GM12878 (cell line): ENCODE measurements at regions not wholly inside any gene's neighbourhood (a gene's known extent, or its start where the extent isn't known, plus 50 kb on each side); places are given as distances from the start of the nearest gene placed in this dataset.

Experiments
- ATAC-seq: fragments of 200-7000 bp; cut with Tn5 transposase; 3 replicates; pipeline ENCODE4 v1.9.1; 2020; ENCODE audit warnings: mild to moderate bottlenecking, moderate library complexity
- BruUV-seq: library from RNA; stranded (reverse); fragments of 400-500 nt; replicated peaks from 2 replicates; lab custom pipeline; 2021; lab: Mats Ljungman, UMichigan
- CTCF ChIA-PET: fragments of 300-600 bp; sonication (Branson Sonifier 250); formaldehyde crosslinking; extraction: SDS; loops from one replicate; lab custom pipeline; 2021; ENCODE audit warnings: inconsistent platforms; lab: Yijun Ruan, JAX
- POLR2A ChIA-PET: fragments of 350-600 bp; formaldehyde crosslinking; extraction: SDS; loops from one replicate; lab custom pipeline; 2021; ENCODE audit warnings: inconsistent platforms; lab: Charles Lee
- RAD21 ChIA-PET: fragments of 300-600 bp; sonication (Branson Sonifier 250); formaldehyde crosslinking; loops from one replicate; lab custom pipeline; 2023; ENCODE audit warnings: antibody characterized with exemption; ENCODE audit not compliant: unreplicated experiment; lab: Charles Lee
- SMC1A ChIA-PET: fragments of 300-600 bp; sonication (Branson Sonifier 250); formaldehyde crosslinking; loops from one replicate; lab custom pipeline; 2023; ENCODE audit not compliant: unreplicated experiment, uncharacterized antibody; lab: Charles Lee
- DNase-seq: peaks from one replicate; pipeline ENCODE4 v3.0.0-alpha.2; 2011; ENCODE audit warnings: low read depth, low spot score
- FAIRE-seq: peaks from 3 replicates; lab custom pipeline; 2011; peaks lifted over from hg19 to GRCh38; lab: Jason Lieb, UNC
- H2AFZ ChIP-seq: 2 replicates; pipeline ENCODE4 v1.6.0; 2011; ENCODE audit warnings: low read depth, low read length, control low read depth; ENCODE audit not compliant: control insufficient read depth
- H3K27ac ChIP-seq: 2 replicates; pipeline ENCODE4 v1.5.1; 2011; ENCODE audit warnings: control low read depth; ENCODE audit not compliant: control insufficient read depth, insufficient read depth
- H3K27me3 ChIP-seq, 2 experiments: replicated peaks in 1 of 2; 2 replicates each; pipeline versions ENCODE4 v1.6.0 to v1.6.1; 2011; ENCODE audit warnings: low read length in 1 of 2; ENCODE audit not compliant: control insufficient read depth in 2 of 2, insufficient read depth in 2 of 2
- H3K36me3 ChIP-seq, 2 experiments: 2 replicates each; pipeline ENCODE4 v1.5.1; 2011; ENCODE audit warnings: low read length in 1 of 2; ENCODE audit not compliant: control insufficient read depth in 2 of 2, insufficient read depth in 2 of 2
- H3K4me1 ChIP-seq: 2 replicates; pipeline ENCODE4 v1.6.1; 2011; ENCODE audit warnings: mild to moderate bottlenecking, low read length, moderate library complexity, mixed read lengths; ENCODE audit not compliant: control insufficient read depth, insufficient read depth
- H3K4me2 ChIP-seq: 2 replicates; pipeline ENCODE4 v1.6.0; 2011; ENCODE audit warnings: control low read depth; ENCODE audit not compliant: control insufficient read depth, insufficient read depth
- H3K4me3 ChIP-seq: fragments of 200-600 bp; sonication (generic); 2 replicates; pipeline ENCODE4 v1.5.1; 2016
- H3K79me2 ChIP-seq: 2 replicates; pipeline ENCODE4 v1.6.0; 2011; ENCODE audit warnings: low read length; ENCODE audit not compliant: control insufficient read depth, insufficient read depth
- H3K9ac ChIP-seq: 2 replicates; pipeline ENCODE4 v1.8.0; 2011; ENCODE audit warnings: low read length, control low read depth, mixed read lengths; ENCODE audit not compliant: control insufficient read depth, insufficient read depth
- H3K9me3 ChIP-seq: replicated peaks from 3 replicates; pipeline ENCODE4 v1.5.1; 2011; ENCODE audit warnings: mild to moderate bottlenecking, low read length; ENCODE audit not compliant: control insufficient read depth, insufficient read depth
- H4K20me1 ChIP-seq: 2 replicates; pipeline ENCODE4 v1.6.0; 2011; ENCODE audit not compliant: control insufficient read depth, insufficient read depth
- MYB ChIP-seq: fragments of 150-350 bp; IDR thresholded peaks from 2 replicates; pipeline ENCODE4 v1.6.1; 2014; ENCODE audit warnings: mild to moderate bottlenecking, low read depth, low read length, borderline replicate concordance
- PAX8 ChIP-seq: fragments of 450-650 bp; IDR thresholded peaks from 2 replicates; pipeline ENCODE4 v1.6.1; 2017; ENCODE audit warnings: mild to moderate bottlenecking, moderate library complexity
- PML ChIP-seq: IDR thresholded peaks from 2 replicates; pipeline ENCODE4 v1.6.1; 2012; ENCODE audit warnings: low read length, inconsistent platforms
- POU2F2 ChIP-seq: IDR thresholded peaks from 3 replicates; pipeline ENCODE4 v1.6.1; 2011; ENCODE audit warnings: low read depth, mild to moderate bottlenecking, low read length, borderline replicate concordance
- SKIL ChIP-seq: fragments of 450-650 bp; IDR thresholded peaks from 2 replicates; pipeline ENCODE4 v1.6.1; 2017; ENCODE audit warnings: mild to moderate bottlenecking, low read depth, inconsistent platforms; ENCODE audit not compliant: poor library complexity, severe bottlenecking
- SMAD5 ChIP-seq: IDR thresholded peaks from 2 replicates; pipeline ENCODE4 v1.6.1; 2016; ENCODE audit warnings: antibody characterized with exemption, low read depth
- SRF ChIP-seq, 2 experiments: IDR thresholded peaks; 2 replicates each; pipeline ENCODE4 v1.6.1; 2011; ENCODE audit warnings: low read depth in 2 of 2, low read length in 2 of 2, mild to moderate bottlenecking in 1 of 2, moderate library complexity in 1 of 2
- USF1 ChIP-seq: IDR thresholded peaks from 2 replicates; pipeline ENCODE4 v1.6.1; 2011; ENCODE audit warnings: borderline replicate concordance, low read depth, mild to moderate bottlenecking, moderate library complexity, mixed read lengths, low read length; ENCODE audit not compliant: insufficient read depth; ENCODE audit errors: extremely low read length
- ZSCAN29 ChIP-seq: fragments of 450-650 bp; IDR thresholded peaks from 2 replicates; pipeline ENCODE4 v1.6.1; 2017; ENCODE audit warnings: mild to moderate bottlenecking, moderate library complexity
- WGBS: methylation state at CpG from one replicate; pipeline ENCODE4 v1.1.6; 2016; ENCODE audit warnings: low lambda C conversion rate; ENCODE audit not compliant: insufficient replicate concordance, insufficient coverage; ENCODE audit errors: missing lambda C conversion rate; 5-methylcytosine and 5-hydroxymethylcytosine counted together
- in situ Hi-C: fragments of 300-500 bp; cut with MboI; formaldehyde crosslinking; loops from 9 replicates; pipeline ENCODE4 v1.14.3; 2018; ENCODE audit warnings: mixed read lengths
- intact Hi-C: fragments of 100-400 bp; cut with micrococcal nuclease; formaldehyde crosslinking; loops from one replicate; pipeline ENCODE4 v1.14.2; 2022; ENCODE audit not compliant: unreplicated experiment

DNA sequence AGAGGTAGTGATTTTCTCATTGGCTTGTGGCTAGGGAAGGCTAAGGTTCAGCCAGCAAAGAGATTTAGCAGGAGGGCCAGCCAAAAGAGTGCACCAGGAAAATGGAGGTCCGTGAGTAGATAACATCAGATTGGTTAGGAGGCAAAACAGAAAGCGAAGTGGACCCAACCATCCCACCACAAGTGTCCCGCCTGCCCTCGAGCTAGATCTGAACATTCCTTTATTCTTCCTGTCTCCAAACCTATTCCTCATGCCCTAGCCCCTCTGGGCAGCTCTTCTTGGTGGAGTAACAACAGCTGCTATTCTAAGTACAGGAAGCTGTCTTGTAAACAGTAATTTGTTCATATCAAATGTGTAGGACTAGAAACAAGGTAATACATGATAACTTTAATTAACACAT is 85.7 kb upstream of the BET1 start:
- intact Hi-C loops = loop anchor here (2.0 to 10.0 kb wide), 4 partner anchors 132 to 375 kb away; partner anchors contain the start of gene COL1A2
- no peak for TF ChIP-seq ZSCAN29
- no peak for TF ChIP-seq MYB
- no peak for TF ChIP-seq POU2F2
- no peak for TF ChIP-seq SMAD5
- no peak for TF ChIP-seq USF1
- no peak for TF ChIP-seq PAX8
- no peak for TF ChIP-seq PML
- no peak for TF ChIP-seq SRF (IDR thresholded peaks at IDR 0.05; ENCODE audit: low read depth in 2 of 2, low read length in 2 of 2)
- TF ChIP-seq SKIL = no peak
- RAD21 ChIA-PET = no interaction called here
- Histone ChIP-seq H3K4me2 (no peak overlapping the region), H3K4me3 (no peak overlapping the region), H3K9ac (no peak overlapping the region), H3K4me1 (no peaks in the 10 kb centered on the region), H3K36me3 (no peaks in the 10 kb centered on the region), H2AFZ (no peak overlapping the region), H3K27me3 (no peaks in the 10 kb centered on the region; a peak in 2 of 4 replicates), H3K27ac (no peak overlapping the region), H3K9me3 (no peaks in the 10 kb centered on the region), H4K20me1 (no peaks in the 10 kb centered on the region), H3K79me2 (no peaks in the 10 kb centered on the region)
- in situ Hi-C loops = loop anchor here (5.0 to 10.0 kb wide), 2 partner anchors 188 to 285 kb away; no protein-coding TSS in a partner anchor
- no peak for ATAC-seq
- SMC1A ChIA-PET = interaction anchor here (0.8 to 8.7 kb wide), 7 partner anchors 11 to 196 kb away, joined by 3 to 113 read pairs (median 3); no protein-coding TSS in a partner anchor
- no peak for FAIRE-seq
- BruUV-seq = no TSS peak
- POLR2A ChIA-PET = no interaction called here
- CTCF ChIA-PET = interaction anchor here (1.0 to 10.4 kb wide), 6 partner anchors 123 to 306 kb away, joined by 3 to 172 read pairs (median 4); partner anchors contain the start of gene GNGT1
- 44% methylated on average over 4 of the region's 4 CpGs for WGBS
- no peak for DNase-seq
